Subcutaneous abdominal adipose tissue (tissue), 5 donors: ENCODE measurements at regions not wholly inside any gene's neighbourhood (a gene's known extent, or its start where the extent isn't known, plus 50 kb on each side); places are given as distances from the start of the nearest gene placed in this dataset.

Experiments
- H3K27ac ChIP-seq: one replicate; pipeline ENCODE4 v1.7.0; 2013; ENCODE audit warnings: low read depth, mild to moderate bottlenecking, inconsistent platforms, low read length, moderate library complexity
- H3K27me3 ChIP-seq, 5 donors: one replicate each; pipeline ENCODE4 v1.7.0; 2013; ENCODE audit warnings: low read length in 5 of 5, inconsistent platforms in 1 of 5; ENCODE audit not compliant: control insufficient read depth in 5 of 5, insufficient read depth in 4 of 5
- H3K36me3 ChIP-seq, 5 donors: one replicate each; pipeline ENCODE4 v1.7.0; 2013; ENCODE audit warnings: low read length in 5 of 5; ENCODE audit not compliant: control insufficient read depth in 5 of 5, insufficient read depth in 5 of 5
- H3K4me1 ChIP-seq, 5 donors: one replicate each; pipeline ENCODE4 v1.7.0; 2013; ENCODE audit warnings: low read length in 5 of 5, mild to moderate bottlenecking in 3 of 5, moderate library complexity in 1 of 5; ENCODE audit not compliant: control insufficient read depth in 5 of 5, insufficient read depth in 5 of 5
- H3K4me3 ChIP-seq, 5 donors: one replicate each; pipeline ENCODE4 v1.7.0; 2013; ENCODE audit warnings: low read length in 5 of 5, low read depth in 1 of 5
- H3K9ac ChIP-seq, 5 donors: one replicate each; pipeline ENCODE4 v1.7.0; 2013; ENCODE audit warnings: low read length in 5 of 5, mild to moderate bottlenecking in 4 of 5, moderate library complexity in 3 of 5
- H3K9me3 ChIP-seq, 5 donors: one replicate each; pipeline ENCODE4 v1.7.0; 2013; ENCODE audit warnings: low read length in 5 of 5; ENCODE audit not compliant: control insufficient read depth in 5 of 5
- donor health status: healthy.
- donor health status: healthy.
- donor health status: healthy.
- donor health status: healthy.
- donor health status: healthy.

- Histone ChIP-seq H3K9ac (no peak overlapping the region), H3K9me3 (no peaks in the 10 kb centered on the region), H3K4me3 (no peak overlapping the region), H3K4me1 (no peaks in the 10 kb centered on the region), H3K27ac (no peak overlapping the region), H3K36me3 (no peaks in the 10 kb centered on the region), H3K27me3 (peaks cover 4 to 15% (median 7%) of the 10 kb centered on the region in 5 donors)
Measured at GRCh38 chr10:130443066-130443465, 306.9 kb downstream of the GLRX3 start.

- Histone ChIP-seq H3K4me3 (no peak overlapping the region), H3K36me3 (no peaks in the 10 kb centered on the region), H3K9me3 (peaks cover 0 to 2% (median 0%) of the 10 kb centered on the region in 5 donors), H3K27me3 (peaks cover 3 to 37% (median 14%) of the 10 kb centered on the region in 5 donors), H3K9ac (no peak overlapping the region), H3K4me1 (no peaks in the 10 kb centered on the region), H3K27ac (no peak overlapping the region)
Measured at GRCh38 chr10:130453036-130453720, 317.0 kb downstream of the GLRX3 start.

- Histone ChIP-seq H3K9me3 (peaks cover 0 to 2% (median 0%) of the 10 kb centered on the region in 5 donors), H3K36me3 (no peaks in the 10 kb centered on the region), H3K27ac (no peak overlapping the region), H3K4me1 (no peaks in the 10 kb centered on the region), H3K27me3 (peaks cover 3 to 37% (median 14%) of the 10 kb centered on the region in 5 donors), H3K9ac (no peak overlapping the region), H3K4me3 (no peak overlapping the region)
Measured at GRCh38 chr10:130453721-130454542, 317.7 kb downstream of the GLRX3 start.

DNA sequence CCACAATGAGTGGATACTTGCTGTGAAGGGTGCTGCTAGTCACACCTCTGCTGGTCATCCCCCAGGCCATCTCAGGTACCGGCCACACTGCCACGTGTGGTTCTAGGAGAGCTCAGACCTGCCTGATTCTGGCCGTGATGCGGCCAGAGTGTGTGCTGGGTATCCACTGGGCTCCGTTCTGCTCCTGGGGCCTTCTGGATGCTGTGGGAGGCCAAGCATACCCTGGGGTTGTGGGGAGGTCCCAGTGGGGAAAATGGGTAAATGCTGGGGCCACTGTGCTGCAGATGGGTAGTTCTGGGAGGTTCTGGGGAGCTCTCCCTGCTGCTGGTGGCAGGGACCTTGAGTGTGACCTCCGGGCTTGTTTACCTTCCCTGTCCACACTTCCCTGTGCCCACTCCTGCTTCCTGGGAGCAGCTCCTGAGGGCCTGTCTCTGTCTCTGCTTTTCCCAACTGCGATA is 318.4 kb downstream of the GLRX3 start:
- no peaks in the 10 kb centered on the region for H3K4me1 ChIP-seq
- H3K4me3 ChIP-seq, result no peak overlapping the region
- H3K9me3 ChIP-seq, result peaks cover 0 to 2% (median 0%) of the 10 kb centered on the region in 5 donors
- H3K9ac ChIP-seq, result no peak overlapping the region
- H3K27ac ChIP-seq, result no peak overlapping the region
- H3K27me3 ChIP-seq, result peaks cover 3 to 37% (median 14%) of the 10 kb centered on the region in 5 donors
- H3K36me3 ChIP-seq, result no peaks in the 10 kb centered on the region

GRCh38 chr10:130455111-130455695 is 319.0 kb downstream of the GLRX3 start:
- Histone ChIP-seq H3K36me3 (no peaks in the 10 kb centered on the region), H3K4me1 (no peaks in the 10 kb centered on the region), H3K9ac (no peak overlapping the region), H3K27ac (no peak overlapping the region), H3K9me3 (peaks cover 0 to 2% (median 0%) of the 10 kb centered on the region in 5 donors), H3K27me3 (peaks cover 3 to 37% (median 14%) of the 10 kb centered on the region in 5 donors), H3K4me3 (no peak overlapping the region)

DNA sequence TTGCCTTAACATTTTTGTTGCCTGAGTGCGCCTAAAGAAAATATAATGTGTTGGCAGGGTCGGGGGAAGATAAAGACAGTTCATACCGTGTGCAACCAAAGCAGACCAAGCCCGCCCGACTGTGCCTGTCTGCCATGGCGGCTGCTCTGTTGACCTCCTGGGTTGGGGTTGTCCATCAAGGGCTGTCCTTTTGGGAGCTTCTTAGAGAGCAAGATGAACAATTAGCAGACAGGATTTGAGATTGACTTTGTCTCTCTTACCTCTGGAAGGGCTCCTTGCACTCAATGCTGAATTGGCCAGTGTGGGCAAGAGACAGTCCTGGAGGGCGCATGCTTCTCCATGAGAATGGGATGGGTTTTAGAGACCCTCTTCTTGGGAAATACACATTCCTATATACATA is 319.6 kb downstream of the GLRX3 start:
- Histone ChIP-seq H3K27ac (no peak overlapping the region), H3K27me3 (peaks cover 3 to 37% (median 14%) of the 10 kb centered on the region in 5 donors), H3K4me3 (no peak overlapping the region), H3K4me1 (no peaks in the 10 kb centered on the region), H3K9me3 (peaks cover 0 to 2% (median 0%) of the 10 kb centered on the region in 5 donors), H3K36me3 (no peaks in the 10 kb centered on the region), H3K9ac (no peak overlapping the region)

- no peak overlapping the region for H3K27ac ChIP-seq
- peaks cover 3 to 31% (median 14%) of the 10 kb centered on the region in 5 donors for H3K27me3 ChIP-seq
- no peak overlapping the region for H3K9ac ChIP-seq
- H3K9me3 ChIP-seq, result peaks cover 0 to 2% (median 0%) of the 10 kb centered on the region in 5 donors
- H3K36me3 ChIP-seq, result no peaks in the 10 kb centered on the region
- no peaks in the 10 kb centered on the region for H3K4me1 ChIP-seq
- no peak overlapping the region for H3K4me3 ChIP-seq
Measured at GRCh38 chr10:130456616-130457015, 320.4 kb downstream of the GLRX3 start.

DNA sequence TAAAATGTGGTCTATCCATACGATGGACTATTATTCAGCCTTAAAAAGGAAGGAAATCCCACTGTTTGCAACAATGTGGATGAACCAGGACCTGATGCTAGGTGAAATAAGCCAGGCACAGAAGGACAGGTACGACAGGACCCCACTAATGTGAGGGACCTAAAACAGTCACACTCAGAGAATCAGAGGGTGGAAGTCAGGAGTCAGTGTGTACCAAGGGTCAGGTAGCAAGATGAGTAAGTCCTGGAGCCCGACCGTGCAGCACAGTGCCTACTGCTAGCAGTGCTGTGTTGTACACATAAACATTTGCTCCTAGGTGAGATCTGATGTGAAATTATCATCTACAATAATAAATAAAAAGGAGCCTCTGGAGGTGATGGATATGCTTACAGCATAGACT is 322.3 kb downstream of the GLRX3 start:
- H3K4me1 ChIP-seq, result no peaks in the 10 kb centered on the region
- H3K36me3 ChIP-seq, result no peaks in the 10 kb centered on the region

GRCh38 chr10:130459011-130459410 is 322.8 kb downstream of the GLRX3 start:
- H3K9me3 ChIP-seq, result peaks cover 0 to 2% (median 0%) of the 10 kb centered on the region in 5 donors
- no peak overlapping the region for H3K27ac ChIP-seq
- no peak overlapping the region for H3K4me3 ChIP-seq
- peaks cover 3 to 19% (median 8%) of the 10 kb centered on the region in 5 donors for H3K27me3 ChIP-seq
- H3K9ac ChIP-seq, result no peak overlapping the region
- no peaks in the 10 kb centered on the region for H3K36me3 ChIP-seq
- H3K4me1 ChIP-seq, result no peaks in the 10 kb centered on the region

More for the DNA sequence above, 322.3 kb downstream of the GLRX3 start:
- H3K4me3 ChIP-seq, result no peak overlapping the region
- peaks cover 0 to 2% (median 0%) of the 10 kb centered on the region in 5 donors for H3K9me3 ChIP-seq
- H3K9ac ChIP-seq, result no peak overlapping the region
- H3K27ac ChIP-seq, result no peak overlapping the region
- peaks cover 3 to 22% (median 13%) of the 10 kb centered on the region in 5 donors for H3K27me3 ChIP-seq
